T47D (cell line): ENCODE measurements at regions not wholly inside any gene's neighbourhood (a gene's known extent, or its start where the extent isn't known, plus 50 kb on each side); places are given as distances from the start of the nearest gene placed in this dataset.

Experiments used
- DNase-seq, 2 experiments: peaks; one replicate each; pipeline versions ENCODE4 v3.0.0 to v3.0.0-alpha.2; 2011 to 2012; ENCODE audit warnings: low read depth in 1 of 2, low spot score in 1 of 2
- JUND ChIP-seq: IDR thresholded peaks from 2 replicates; pipeline ENCODE4 v1.6.1; 2012; ENCODE audit warnings: low read depth
- in situ Hi-C: cut with HindIII; loops from 2 replicates; pipeline ENCODE4 v1.10.0; 2016; ENCODE audit warnings: low sequenced_read_pairs, low pct_unique_long_range_greater_than_20kb

- no peak for DNase-seq
- in situ Hi-C loops: no loop called here
- TF ChIP-seq JUND: no peak
Observed at GRCh38 chr9:78383130-78383529, 86.2 kb downstream of the PSAT1 start.

GRCh38 chr9:78386348-78386747, 89.4 kb downstream of the PSAT1 start:
- TF ChIP-seq JUND: no peak
- DNase-seq: no peak
- in situ Hi-C loops: no loop called here

GRCh38 chr9:78386773-78387172, 89.8 kb downstream of the PSAT1 start:
- in situ Hi-C loops: no loop called here
- no peak for DNase-seq
- no peak for TF ChIP-seq JUND

DNA sequence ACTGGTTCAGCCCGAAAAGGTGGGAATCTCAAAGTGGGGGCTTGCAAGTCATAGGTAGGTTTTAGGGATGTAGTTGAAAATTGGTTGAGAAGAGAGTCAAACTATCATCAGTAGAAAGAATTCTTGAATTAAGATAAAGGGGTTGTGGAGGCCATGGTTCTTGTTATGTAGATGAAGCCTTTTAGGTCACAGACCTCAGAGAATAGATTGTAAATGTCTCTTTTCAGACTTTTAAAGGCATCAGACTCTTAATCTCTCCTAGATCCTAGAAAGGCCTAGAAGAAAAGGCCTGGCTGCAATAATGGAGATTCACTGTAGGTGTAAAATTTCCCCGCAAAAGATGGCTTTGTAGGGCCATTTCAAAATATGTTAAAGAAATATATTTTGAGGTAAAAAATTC, 96.4 kb downstream of the PSAT1 start:
- DNase-seq: no peak
- no peak for TF ChIP-seq JUND
- in situ Hi-C loops: no loop called here

DNA sequence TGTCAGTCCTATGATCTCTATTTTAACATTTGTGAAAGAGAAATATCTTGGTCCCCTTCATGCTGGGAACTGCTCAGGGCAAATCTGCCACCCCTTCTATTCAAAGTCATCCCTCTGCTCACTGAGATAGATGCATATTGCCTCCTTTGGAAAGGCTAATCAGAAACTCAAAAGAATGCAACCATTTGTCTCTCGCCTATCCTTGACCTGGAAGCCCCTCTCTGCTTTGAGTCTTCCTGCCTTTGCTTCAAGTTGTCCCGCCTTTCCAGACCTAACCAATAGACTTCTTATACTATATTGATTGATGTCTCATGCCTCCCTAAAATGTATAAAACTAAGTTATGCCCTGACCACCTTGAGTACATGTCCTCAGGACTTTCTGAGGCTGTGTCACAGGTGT, 97.0 kb downstream of the PSAT1 start:
- TF ChIP-seq JUND: no peak
- DNase-seq: no peak
- in situ Hi-C loops: no loop called here

- in situ Hi-C loops: no loop called here
- DNase-seq: no peak
- TF ChIP-seq JUND: no peak
Observed at GRCh38 chr9:78396087-78396486, 99.2 kb downstream of the PSAT1 start.

DNA sequence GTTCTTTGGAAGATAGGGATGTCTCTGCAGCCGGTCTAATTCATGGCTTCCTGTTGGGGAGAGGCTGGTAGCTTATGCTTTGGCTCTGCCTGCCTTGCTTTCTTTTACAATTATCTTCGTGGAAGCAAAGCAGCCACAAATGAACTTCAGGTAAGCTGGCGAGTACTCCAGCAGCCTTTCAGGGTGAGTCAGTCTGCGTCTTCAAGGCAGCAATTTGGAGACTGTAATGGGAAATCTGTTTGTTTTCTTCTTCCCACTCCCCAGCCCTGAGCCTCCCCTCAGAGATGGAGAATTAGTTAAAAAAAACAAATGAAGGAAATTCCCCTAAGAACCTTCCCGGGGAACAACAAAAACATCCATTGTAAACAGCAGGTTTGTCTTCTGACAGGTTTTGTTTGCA, 100.1 kb downstream of the PSAT1 start:
- TF ChIP-seq JUND: no peak
- in situ Hi-C loops: no loop called here
- no peak for DNase-seq

- no peak for TF ChIP-seq JUND
- DNase-seq: no peak
- in situ Hi-C loops: no loop called here
Observed at GRCh38 chr9:78397454-78397853, 100.5 kb downstream of the PSAT1 start.

DNA sequence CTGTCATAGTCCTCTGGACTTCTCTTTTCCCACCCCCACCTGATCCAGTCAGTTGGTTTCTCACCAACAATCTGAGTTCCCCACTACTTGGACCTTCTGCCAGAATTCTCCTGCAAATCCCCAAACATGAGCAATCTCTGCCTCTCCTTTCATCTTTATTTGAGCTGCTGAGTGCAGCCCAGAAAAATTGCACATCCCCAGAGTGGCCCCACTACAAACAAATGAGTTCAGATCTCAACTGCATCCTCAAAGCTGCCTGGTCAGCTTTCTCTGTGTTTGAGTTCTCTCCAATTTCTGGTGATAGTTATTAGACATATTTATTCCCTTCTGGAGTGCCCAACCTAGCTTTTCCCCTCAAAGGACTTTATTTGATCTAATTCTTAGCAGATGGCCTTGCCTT, 102.2 kb downstream of the PSAT1 start:
- in situ Hi-C loops: no loop called here
- TF ChIP-seq JUND: no peak
- DNase-seq: no peak

- DNase-seq: no peak
- TF ChIP-seq JUND: no peak
- in situ Hi-C loops: no loop called here
Observed at GRCh38 chr9:78400496-78400895, 103.6 kb downstream of the PSAT1 start.

DNA sequence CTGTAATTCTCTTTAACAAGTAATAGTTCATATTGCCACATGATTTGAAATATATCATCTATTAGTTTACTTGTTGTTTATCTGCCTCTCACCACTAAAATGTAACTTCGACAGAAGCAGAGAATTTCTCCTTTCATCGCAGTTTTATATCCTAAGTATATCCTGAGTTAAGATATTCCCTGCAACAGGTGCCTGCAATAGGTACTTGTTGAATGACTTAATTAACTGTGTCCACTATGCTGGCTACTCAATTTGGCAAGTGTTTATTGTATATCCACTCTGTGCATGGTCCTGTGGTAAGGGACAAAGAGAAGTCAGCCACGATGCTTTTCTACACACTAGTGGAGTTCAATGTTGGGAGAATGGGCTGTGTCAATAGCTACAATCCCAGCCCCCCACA, 108.5 kb downstream of the PSAT1 start:
- no peak for DNase-seq
- TF ChIP-seq JUND: no peak
- in situ Hi-C loops: no loop called here

DNA sequence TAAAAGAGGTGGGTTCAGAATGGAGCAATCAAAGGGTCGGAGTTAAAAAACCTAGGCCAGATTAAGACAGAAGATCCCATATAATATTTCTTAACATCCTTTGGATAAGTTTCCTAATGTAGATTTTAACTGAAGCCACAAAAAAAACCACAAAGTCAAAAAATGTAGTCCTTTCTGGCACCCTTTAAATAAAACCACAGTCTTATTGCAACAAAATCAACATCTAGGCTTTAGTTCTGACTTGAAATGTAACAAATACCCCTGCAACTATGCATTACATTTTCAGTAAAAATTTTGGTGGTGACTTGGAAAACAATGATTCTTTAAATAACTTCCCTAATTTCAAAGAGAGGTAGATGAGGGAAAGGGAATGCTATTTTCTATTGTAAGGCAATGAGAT, 109.2 kb downstream of the PSAT1 start:
- in situ Hi-C loops: no loop called here
- no peak for DNase-seq
- TF ChIP-seq JUND: no peak

DNA sequence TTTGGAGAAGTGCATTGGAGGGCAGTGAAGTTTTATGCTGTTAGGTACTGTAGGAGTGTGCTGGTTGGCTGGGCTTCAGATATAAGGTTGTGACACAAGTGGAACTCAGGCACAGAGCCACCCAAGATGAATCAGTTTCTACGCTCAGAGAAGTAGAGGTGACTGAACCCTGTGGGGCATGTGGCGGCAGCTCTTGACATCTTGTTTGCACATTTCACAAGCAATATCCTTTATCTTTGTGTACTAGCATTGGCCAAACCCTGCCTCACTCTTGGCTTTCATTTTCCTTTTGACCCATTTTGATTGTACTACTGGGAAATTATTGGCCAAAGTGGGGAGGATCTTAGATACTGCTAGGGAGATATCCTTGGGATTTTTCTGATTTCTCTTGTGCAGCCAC, 110.0 kb downstream of the PSAT1 start:
- no peak for DNase-seq
- TF ChIP-seq JUND: no peak
- in situ Hi-C loops: no loop called here

GRCh38 chr9:78407636-78408312, 110.8 kb downstream of the PSAT1 start:
- no peak for TF ChIP-seq JUND
- in situ Hi-C loops: no loop called here
- no peak for DNase-seq
